WTC11 (cell line): ENCODE measurements at regions not wholly inside any gene's neighbourhood (a gene's known extent, or its start where the extent isn't known, plus 50 kb on each side); places are given as distances from the start of the nearest gene placed in this dataset.
"Not testable (repeated sequence)": the region's sequence is repeated elsewhere in the genome, so short reads cannot be mapped to it uniquely, and the experiment has no call there.

Experiments
- ATAC-seq: fragments of 200-7000 bp; cut with Tn5 transposase; 2 replicates; pipeline ENCODE4 v1.10.0; 2021; ENCODE audit warnings: mild to moderate bottlenecking, moderate library complexity
- CTCF ChIA-PET: fragments of 300-600 bp; sonication (Branson Sonifier 250); formaldehyde crosslinking; loops from one replicate; lab custom pipeline; 2021; ENCODE audit warnings: antibody characterized with exemption; lab: Charles Lee
- POLR2A ChIA-PET: fragments of 350-600 bp; sonication (Branson Sonifier 250); formaldehyde crosslinking; loops from one replicate; lab custom pipeline; 2021; ENCODE audit warnings: antibody characterized with exemption; lab: Charles Lee
- DNase-seq: peaks from one replicate; pipeline ENCODE4 v3.0.0; 2021; ENCODE audit warnings: low spot score
- H3K27ac Mint-ChIP-seq: 2 replicates; pipeline ENCODE4 v1.8.0; 2021; ENCODE audit warnings: mixed read lengths
- H3K27me3 Mint-ChIP-seq: 2 replicates; pipeline ENCODE4 v1.8.0; 2021; ENCODE audit warnings: low read depth, mild to moderate bottlenecking, moderate library complexity, mixed read lengths
- H3K36me3 Mint-ChIP-seq: 2 replicates; pipeline ENCODE4 v1.8.0; 2021; ENCODE audit warnings: mixed read lengths
- H3K4me1 Mint-ChIP-seq: 2 replicates; pipeline ENCODE4 v1.8.0; 2022; ENCODE audit warnings: mixed read lengths
- H3K4me3 Mint-ChIP-seq: 2 replicates; pipeline ENCODE4 v1.8.0; 2021; ENCODE audit warnings: mild to moderate bottlenecking, moderate library complexity, mixed read lengths
- H3K9me3 Mint-ChIP-seq: 2 replicates; pipeline ENCODE4 v1.8.0; 2021; ENCODE audit warnings: mixed read lengths
- ATF1 ChIP-seq: sonication (generic); formaldehyde crosslinking; IDR thresholded peaks from 2 replicates; pipeline ENCODE4 v1.8.1; 2023; ENCODE audit warnings: mild to moderate bottlenecking, moderate library complexity, missing genetic modification reagents
- FOXP1 ChIP-seq: sonication (generic); formaldehyde crosslinking; IDR thresholded peaks from 2 replicates; pipeline ENCODE4 v1.8.0; 2022; ENCODE audit warnings: missing genetic modification reagents, mild to moderate bottlenecking, moderate library complexity, borderline replicate concordance
- NFATC4 ChIP-seq: fragments of 250-450 bp; sonication (Bioruptor Pico); IDR thresholded peaks from 2 replicates; pipeline ENCODE4 v1.9.0; 2021; ENCODE audit warnings: mild to moderate bottlenecking
- TCF7 ChIP-seq: sonication (generic); formaldehyde crosslinking; IDR thresholded peaks from 2 replicates; pipeline ENCODE4 v1.8.0; 2022; ENCODE audit warnings: mild to moderate bottlenecking, low read depth, missing genetic modification reagents, moderate library complexity
- ZNF263 ChIP-seq: sonication (generic); formaldehyde crosslinking; IDR thresholded peaks from 2 replicates; pipeline ENCODE4 v1.8.1; 2022; ENCODE audit warnings: low read depth, mild to moderate bottlenecking, moderate library complexity, missing genetic modification reagents
- TF ChIP-seq, protein P1 (sequence below): sonication (generic); formaldehyde crosslinking; IDR thresholded peaks from 2 replicates; pipeline ENCODE4 v1.8.1; 2023; ENCODE audit warnings: mild to moderate bottlenecking, missing genetic modification reagents
- TF ChIP-seq, protein P2 (sequence below): sonication (generic); formaldehyde crosslinking; IDR thresholded peaks from 2 replicates; pipeline ENCODE4 v1.8.0; 2023; ENCODE audit warnings: mild to moderate bottlenecking, missing genetic modification reagents
- TF ChIP-seq, protein P3 (sequence below): sonication (generic); formaldehyde crosslinking; IDR thresholded peaks from 2 replicates; pipeline ENCODE4 v1.8.1; 2022; ENCODE audit warnings: low read depth, missing genetic modification reagents, borderline replicate concordance
- TF ChIP-seq, protein P4 (sequence below): sonication (generic); formaldehyde crosslinking; IDR thresholded peaks from 2 replicates; pipeline ENCODE4 v1.8.0; 2022; ENCODE audit warnings: mild to moderate bottlenecking, missing genetic modification reagents
- TF ChIP-seq, protein P5 (sequence below): sonication (generic); formaldehyde crosslinking; IDR thresholded peaks from 2 replicates; pipeline ENCODE4 v1.8.1; 2023; ENCODE audit warnings: mild to moderate bottlenecking, missing genetic modification reagents, borderline replicate concordance
- TF ChIP-seq, protein P6 (sequence below): sonication (generic); formaldehyde crosslinking; IDR thresholded peaks from 2 replicates; pipeline ENCODE4 v1.8.1; 2023; ENCODE audit warnings: mild to moderate bottlenecking, moderate library complexity, missing genetic modification reagents

GRCh38 chr6:139698526-139699176 is 324.2 kb upstream of the CITED2 start (continued):
- TF ChIP-seq, protein P1, sequence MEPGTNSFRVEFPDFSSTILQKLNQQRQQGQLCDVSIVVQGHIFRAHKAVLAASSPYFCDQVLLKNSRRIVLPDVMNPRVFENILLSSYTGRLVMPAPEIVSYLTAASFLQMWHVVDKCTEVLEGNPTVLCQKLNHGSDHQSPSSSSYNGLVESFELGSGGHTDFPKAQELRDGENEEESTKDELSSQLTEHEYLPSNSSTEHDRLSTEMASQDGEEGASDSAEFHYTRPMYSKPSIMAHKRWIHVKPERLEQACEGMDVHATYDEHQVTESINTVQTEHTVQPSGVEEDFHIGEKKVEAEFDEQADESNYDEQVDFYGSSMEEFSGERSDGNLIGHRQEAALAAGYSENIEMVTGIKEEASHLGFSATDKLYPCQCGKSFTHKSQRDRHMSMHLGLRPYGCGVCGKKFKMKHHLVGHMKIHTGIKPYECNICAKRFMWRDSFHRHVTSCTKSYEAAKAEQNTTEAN (CRISPR knock-in tag) = no peak
- TF ChIP-seq NFATC4 (CRISPR knock-in tag) = no peak
- TF ChIP-seq, all 79 proteins: peak for 0

GRCh38 chr6:139697856-139698255 is 323.4 kb upstream of the CITED2 start:
- POLR2A ChIA-PET, H3K36me3 Mint-ChIP-seq: not testable (repeated sequence)

DNA sequence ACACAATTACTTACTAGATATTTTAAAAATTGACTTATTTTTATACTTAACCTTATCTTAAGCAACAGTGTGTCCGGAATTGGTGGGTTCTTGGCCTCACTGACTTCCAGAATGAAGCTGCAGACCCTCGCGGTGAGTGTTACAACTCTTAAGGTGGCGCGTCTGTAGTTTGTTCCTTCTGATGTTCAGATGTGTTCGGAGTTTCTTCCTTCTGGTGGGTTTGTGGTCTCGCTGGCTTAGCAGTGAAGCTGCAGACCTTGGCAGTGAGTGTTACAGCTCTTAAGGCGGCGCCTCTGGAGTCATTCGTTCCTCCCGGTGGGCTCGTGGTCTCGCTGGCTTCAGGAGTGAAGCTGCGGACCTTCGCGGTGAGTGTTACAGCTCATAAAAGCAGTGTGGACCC is 322.5 kb upstream of the CITED2 start:
- H3K4me3 Mint-ChIP-seq, DNase-seq, H3K27me3 Mint-ChIP-seq, H3K27ac Mint-ChIP-seq, H3K36me3 Mint-ChIP-seq, H3K4me1 Mint-ChIP-seq, CTCF ChIA-PET, POLR2A ChIA-PET, ATAC-seq: not testable (repeated sequence)
- H3K9me3 Mint-ChIP-seq = peaks cover 12% of the 10 kb centered on the region

More at GRCh38 chr6:139697856-139698255, 323.4 kb upstream of the CITED2 start:
- DNase-seq, H3K4me1 Mint-ChIP-seq, CTCF ChIA-PET, H3K27me3 Mint-ChIP-seq, H3K4me3 Mint-ChIP-seq, H3K27ac Mint-ChIP-seq, ATAC-seq: not testable (repeated sequence)
- peaks cover 12% of the 10 kb centered on the region for H3K9me3 Mint-ChIP-seq

DNA sequence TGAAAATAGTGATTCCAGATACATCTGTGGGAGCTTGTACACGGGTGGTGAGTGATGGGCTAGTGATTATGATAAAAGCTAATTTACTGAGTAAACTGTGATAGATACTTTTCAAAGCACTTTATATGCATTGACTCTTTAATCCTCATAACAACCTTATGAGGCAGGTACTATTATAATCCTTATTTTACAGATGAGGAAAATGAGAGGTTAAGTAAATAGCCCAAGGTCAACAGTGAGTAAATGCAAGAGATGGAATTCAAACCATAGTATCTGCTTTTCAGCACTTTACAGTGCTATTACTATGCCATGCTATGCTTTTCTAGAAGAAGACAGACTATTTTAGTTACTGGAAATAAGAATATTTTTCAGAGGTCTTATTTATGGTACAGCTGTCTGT is 320.9 kb upstream of the CITED2 start:
- ChIA-PET POLR2A (no interaction called here), CTCF (no interaction called here)
- Mint-ChIP-seq H3K27me3 (no peaks in the 10 kb centered on the region), H3K4me3 (no peak overlapping the region), H3K4me1 (no peaks in the 10 kb centered on the region), H3K36me3 (peaks cover 7% of the 10 kb centered on the region), H3K27ac (no peak overlapping the region), H3K9me3 (peaks cover 12% of the 10 kb centered on the region)
- DNase-seq = no peak
- ATAC-seq = no peak
- TF ChIP-seq, protein P2, sequence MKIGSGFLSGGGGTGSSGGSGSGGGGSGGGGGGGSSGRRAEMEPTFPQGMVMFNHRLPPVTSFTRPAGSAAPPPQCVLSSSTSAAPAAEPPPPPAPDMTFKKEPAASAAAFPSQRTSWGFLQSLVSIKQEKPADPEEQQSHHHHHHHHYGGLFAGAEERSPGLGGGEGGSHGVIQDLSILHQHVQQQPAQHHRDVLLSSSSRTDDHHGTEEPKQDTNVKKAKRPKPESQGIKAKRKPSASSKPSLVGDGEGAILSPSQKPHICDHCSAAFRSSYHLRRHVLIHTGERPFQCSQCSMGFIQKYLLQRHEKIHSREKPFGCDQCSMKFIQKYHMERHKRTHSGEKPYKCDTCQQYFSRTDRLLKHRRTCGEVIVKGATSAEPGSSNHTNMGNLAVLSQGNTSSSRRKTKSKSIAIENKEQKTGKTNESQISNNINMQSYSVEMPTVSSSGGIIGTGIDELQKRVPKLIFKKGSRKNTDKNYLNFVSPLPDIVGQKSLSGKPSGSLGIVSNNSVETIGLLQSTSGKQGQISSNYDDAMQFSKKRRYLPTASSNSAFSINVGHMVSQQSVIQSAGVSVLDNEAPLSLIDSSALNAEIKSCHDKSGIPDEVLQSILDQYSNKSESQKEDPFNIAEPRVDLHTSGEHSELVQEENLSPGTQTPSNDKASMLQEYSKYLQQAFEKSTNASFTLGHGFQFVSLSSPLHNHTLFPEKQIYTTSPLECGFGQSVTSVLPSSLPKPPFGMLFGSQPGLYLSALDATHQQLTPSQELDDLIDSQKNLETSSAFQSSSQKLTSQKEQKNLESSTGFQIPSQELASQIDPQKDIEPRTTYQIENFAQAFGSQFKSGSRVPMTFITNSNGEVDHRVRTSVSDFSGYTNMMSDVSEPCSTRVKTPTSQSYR (CRISPR knock-in tag) = no peak
- TF ChIP-seq, protein P3, sequence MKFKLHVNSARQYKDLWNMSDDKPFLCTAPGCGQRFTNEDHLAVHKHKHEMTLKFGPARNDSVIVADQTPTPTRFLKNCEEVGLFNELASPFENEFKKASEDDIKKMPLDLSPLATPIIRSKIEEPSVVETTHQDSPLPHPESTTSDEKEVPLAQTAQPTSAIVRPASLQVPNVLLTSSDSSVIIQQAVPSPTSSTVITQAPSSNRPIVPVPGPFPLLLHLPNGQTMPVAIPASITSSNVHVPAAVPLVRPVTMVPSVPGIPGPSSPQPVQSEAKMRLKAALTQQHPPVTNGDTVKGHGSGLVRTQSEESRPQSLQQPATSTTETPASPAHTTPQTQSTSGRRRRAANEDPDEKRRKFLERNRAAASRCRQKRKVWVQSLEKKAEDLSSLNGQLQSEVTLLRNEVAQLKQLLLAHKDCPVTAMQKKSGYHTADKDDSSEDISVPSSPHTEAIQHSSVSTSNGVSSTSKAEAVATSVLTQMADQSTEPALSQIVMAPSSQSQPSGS (CRISPR knock-in tag) = no peak
- TF ChIP-seq ATF1 (CRISPR knock-in tag) (no peak), FOXP1 (CRISPR knock-in tag) (no peak), TCF7 (CRISPR knock-in tag) (no peak), NFATC4 (CRISPR knock-in tag) (no peak), ZNF263 (CRISPR knock-in tag) (no peak)
- TF ChIP-seq, protein P4, sequence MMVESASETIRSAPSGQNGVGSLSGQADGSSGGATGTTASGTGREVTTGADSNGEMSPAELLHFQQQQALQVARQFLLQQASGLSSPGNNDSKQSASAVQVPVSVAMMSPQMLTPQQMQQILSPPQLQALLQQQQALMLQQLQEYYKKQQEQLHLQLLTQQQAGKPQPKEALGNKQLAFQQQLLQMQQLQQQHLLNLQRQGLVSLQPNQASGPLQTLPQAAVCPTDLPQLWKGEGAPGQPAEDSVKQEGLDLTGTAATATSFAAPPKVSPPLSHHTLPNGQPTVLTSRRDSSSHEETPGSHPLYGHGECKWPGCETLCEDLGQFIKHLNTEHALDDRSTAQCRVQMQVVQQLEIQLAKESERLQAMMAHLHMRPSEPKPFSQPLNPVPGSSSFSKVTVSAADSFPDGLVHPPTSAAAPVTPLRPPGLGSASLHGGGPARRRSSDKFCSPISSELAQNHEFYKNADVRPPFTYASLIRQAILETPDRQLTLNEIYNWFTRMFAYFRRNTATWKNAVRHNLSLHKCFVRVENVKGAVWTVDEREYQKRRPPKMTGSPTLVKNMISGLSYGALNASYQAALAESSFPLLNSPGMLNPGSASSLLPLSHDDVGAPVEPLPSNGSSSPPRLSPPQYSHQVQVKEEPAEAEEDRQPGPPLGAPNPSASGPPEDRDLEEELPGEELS (CRISPR knock-in tag) = no peak
- TF ChIP-seq, protein P5, sequence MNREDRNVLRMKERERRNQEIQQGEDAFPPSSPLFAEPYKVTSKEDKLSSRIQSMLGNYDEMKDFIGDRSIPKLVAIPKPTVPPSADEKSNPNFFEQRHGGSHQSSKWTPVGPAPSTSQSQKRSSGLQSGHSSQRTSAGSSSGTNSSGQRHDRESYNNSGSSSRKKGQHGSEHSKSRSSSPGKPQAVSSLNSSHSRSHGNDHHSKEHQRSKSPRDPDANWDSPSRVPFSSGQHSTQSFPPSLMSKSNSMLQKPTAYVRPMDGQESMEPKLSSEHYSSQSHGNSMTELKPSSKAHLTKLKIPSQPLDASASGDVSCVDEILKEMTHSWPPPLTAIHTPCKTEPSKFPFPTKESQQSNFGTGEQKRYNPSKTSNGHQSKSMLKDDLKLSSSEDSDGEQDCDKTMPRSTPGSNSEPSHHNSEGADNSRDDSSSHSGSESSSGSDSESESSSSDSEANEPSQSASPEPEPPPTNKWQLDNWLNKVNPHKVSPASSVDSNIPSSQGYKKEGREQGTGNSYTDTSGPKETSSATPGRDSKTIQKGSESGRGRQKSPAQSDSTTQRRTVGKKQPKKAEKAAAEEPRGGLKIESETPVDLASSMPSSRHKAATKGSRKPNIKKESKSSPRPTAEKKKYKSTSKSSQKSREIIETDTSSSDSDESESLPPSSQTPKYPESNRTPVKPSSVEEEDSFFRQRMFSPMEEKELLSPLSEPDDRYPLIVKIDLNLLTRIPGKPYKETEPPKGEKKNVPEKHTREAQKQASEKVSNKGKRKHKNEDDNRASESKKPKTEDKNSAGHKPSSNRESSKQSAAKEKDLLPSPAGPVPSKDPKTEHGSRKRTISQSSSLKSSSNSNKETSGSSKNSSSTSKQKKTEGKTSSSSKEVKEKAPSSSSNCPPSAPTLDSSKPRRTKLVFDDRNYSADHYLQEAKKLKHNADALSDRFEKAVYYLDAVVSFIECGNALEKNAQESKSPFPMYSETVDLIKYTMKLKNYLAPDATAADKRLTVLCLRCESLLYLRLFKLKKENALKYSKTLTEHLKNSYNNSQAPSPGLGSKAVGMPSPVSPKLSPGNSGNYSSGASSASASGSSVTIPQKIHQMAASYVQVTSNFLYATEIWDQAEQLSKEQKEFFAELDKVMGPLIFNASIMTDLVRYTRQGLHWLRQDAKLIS (CRISPR knock-in tag) = no peak
- TF ChIP-seq, protein P6, sequence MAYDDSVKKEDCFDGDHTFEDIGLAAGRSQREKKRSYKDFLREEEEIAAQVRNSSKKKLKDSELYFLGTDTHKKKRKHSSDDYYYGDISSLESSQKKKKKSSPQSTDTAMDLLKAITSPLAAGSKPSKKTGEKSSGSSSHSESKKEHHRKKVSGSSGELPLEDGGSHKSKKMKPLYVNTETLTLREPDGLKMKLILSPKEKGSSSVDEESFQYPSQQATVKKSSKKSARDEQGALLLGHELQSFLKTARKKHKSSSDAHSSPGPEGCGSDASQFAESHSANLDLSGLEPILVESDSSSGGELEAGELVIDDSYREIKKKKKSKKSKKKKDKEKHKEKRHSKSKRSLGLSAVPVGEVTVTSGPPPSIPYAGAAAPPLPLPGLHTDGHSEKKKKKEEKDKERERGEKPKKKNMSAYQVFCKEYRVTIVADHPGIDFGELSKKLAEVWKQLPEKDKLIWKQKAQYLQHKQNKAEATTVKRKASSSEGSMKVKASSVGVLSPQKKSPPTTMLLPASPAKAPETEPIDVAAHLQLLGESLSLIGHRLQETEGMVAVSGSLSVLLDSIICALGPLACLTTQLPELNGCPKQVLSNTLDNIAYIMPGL = no peak
